Epithelial cell of proximal tubule (primary cell): ENCODE measurements at regions not wholly inside any gene's neighbourhood (a gene's known extent, or its start where the extent isn't known, plus 50 kb on each side); places are given as distances from the start of the nearest gene placed in this dataset.

ENCODE experiments used
- DNase-seq: peaks from one replicate; pipeline ENCODE4 v3.0.0-alpha.2; 2011; ENCODE audit warnings: low read depth
- H3K4me3 ChIP-seq: 2 replicates; pipeline ENCODE4 v1.5.1; 2011; ENCODE audit warnings: low read depth, mild to moderate bottlenecking, low read length
- CTCF ChIP-seq: conservative IDR thresholded peaks from 2 replicates; pipeline ENCODE4 v1.5.1; 2012; ENCODE audit warnings: low read depth, mild to moderate bottlenecking, low read length

DNA sequence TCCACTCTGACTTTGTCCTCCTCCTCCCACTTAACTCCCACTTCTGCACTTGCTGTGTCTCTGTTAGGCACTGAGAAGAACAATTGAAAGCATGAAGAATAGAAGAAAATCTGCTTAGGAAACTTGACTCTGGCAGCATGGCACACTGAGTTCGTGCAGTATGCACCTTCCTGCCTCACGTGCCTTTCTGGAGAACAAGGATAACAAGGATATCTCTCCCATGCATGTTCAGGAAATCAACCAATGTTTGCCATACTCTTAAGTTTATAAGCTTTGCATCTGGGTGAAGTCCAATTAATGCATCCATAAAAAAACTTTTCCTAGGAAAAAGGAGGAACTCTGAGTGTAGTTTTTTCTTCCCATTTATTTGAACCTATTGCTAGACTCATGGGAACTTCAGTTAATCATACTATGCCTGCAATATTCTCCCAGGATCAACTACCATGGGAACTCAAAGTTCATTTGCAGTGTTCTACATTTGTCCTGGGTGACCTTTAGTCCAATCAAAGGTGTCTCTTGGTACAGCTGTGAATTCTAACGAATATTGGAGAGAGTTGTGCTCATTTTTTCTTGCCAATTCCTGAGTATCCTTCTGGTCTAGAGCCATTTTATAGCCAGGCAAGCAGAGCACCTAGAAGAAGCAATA lies 227.0 kb downstream of the ENC1 start:
- H3K4me3 ChIP-seq: no peak overlapping the region
- no peak for DNase-seq
- no peak for TF ChIP-seq CTCF

GRCh38 chr5:74412066-74412465 lies 228.5 kb downstream of the ENC1 start:
- no peak for TF ChIP-seq CTCF
- no peak overlapping the region for H3K4me3 ChIP-seq
- DNase-seq: no peak

DNA sequence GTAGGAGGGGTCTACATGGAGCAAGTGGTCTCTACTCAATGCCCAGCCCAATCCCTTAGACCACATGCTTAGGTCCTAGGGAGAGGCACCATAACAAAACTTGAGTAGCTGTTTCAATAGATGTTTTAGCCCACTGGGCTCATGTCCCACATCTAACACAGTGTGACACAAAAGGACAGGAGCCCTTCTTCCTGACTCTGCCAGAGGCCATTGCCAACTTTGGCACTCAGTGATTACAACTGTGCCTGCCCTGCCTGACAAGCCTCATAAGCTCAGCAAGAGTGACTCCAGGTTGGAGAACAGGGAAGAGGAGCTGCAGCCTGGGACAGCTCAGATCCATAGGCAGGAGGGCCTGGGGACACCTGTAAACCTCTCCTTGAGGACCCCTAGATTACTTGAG lies 230.8 kb downstream of the ENC1 start:
- no peak for DNase-seq
- no peak for TF ChIP-seq CTCF
- H3K4me3 ChIP-seq: no peak overlapping the region

DNA sequence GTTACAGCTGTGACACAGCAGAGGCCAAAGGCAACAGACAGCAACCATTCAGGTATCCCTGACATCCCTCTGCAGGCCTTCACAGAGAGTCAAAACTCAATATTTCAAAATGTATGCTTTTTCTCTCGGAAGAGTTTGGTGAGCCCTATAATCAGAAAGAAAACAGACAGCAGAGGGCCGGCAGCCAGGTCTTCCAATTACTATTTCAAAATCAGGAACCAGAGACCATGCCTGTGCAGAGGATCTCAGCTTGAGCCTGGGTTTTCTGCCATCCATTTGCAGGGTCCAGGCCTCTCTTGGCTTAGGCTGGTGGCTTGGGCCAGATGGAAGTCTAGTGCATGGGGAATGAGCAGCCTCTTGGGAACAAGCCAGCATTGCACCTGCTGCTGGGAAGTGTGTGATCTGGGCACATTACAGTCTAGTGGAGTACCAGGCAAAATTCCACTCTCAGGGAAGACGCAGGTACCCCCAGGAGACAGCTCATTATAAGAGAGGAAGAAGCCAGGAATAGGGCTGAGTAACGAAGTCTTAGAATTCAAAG lies 231.3 kb downstream of the ENC1 start:
- DNase-seq: no peak
- TF ChIP-seq CTCF: no peak
- no peak overlapping the region for H3K4me3 ChIP-seq

- no peak for DNase-seq
- no peak overlapping the region for H3K4me3 ChIP-seq
- no peak for TF ChIP-seq CTCF
Observed at GRCh38 chr5:74408150-74409043, 232.1 kb downstream of the ENC1 start.

- DNase-seq: no peak
- no peak overlapping the region for H3K4me3 ChIP-seq
- TF ChIP-seq CTCF: no peak
Observed at GRCh38 chr5:74407701-74408100, 232.8 kb downstream of the ENC1 start.
